DOHH2 (cell line): ENCODE measurements at regions not wholly inside any gene's neighbourhood (a gene's known extent, or its start where the extent isn't known, plus 50 kb on each side); places are given as distances from the start of the nearest gene placed in this dataset.

Source experiments
- EZH2phosphoT487 ChIP-seq: fragments of 200-600 bp; sonication (generic); IDR thresholded peaks from 2 replicates; pipeline ENCODE4 v1.6.1; 2017; ENCODE audit warnings: borderline replicate concordance, mild to moderate bottlenecking, antibody characterized with exemption, low read length, moderate library complexity, mixed read lengths
- TF ChIP-seq, protein P1 (sequence below): fragments of 200-600 bp; sonication (generic); IDR thresholded peaks from one replicate; pipeline ENCODE4 v1.5.1; 2014; ENCODE audit warnings: antibody characterized with exemption, mild to moderate bottlenecking, low read depth, low read length; ENCODE audit not compliant: poor library complexity, severe bottlenecking

DNA sequence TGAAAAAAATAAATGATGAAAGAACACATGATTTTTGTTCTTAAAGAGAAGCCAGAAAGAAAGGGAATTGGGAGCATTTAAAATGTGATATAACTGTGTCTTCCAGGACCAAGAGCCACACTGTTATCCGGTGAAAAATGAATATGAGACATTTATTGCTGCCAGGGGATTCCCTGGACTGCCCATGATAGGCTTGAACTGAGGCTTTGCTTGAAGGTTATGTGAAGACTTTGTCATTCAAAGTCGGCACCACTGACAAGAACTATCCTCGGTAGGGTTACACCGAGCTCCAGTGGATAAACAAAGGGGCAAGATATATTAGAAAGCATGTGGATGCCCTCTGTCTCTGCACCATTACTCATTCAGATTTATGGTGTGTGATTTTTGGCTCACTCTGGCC is 125.4 kb upstream of the MINDY3 start:
- TF ChIP-seq, protein P1, sequence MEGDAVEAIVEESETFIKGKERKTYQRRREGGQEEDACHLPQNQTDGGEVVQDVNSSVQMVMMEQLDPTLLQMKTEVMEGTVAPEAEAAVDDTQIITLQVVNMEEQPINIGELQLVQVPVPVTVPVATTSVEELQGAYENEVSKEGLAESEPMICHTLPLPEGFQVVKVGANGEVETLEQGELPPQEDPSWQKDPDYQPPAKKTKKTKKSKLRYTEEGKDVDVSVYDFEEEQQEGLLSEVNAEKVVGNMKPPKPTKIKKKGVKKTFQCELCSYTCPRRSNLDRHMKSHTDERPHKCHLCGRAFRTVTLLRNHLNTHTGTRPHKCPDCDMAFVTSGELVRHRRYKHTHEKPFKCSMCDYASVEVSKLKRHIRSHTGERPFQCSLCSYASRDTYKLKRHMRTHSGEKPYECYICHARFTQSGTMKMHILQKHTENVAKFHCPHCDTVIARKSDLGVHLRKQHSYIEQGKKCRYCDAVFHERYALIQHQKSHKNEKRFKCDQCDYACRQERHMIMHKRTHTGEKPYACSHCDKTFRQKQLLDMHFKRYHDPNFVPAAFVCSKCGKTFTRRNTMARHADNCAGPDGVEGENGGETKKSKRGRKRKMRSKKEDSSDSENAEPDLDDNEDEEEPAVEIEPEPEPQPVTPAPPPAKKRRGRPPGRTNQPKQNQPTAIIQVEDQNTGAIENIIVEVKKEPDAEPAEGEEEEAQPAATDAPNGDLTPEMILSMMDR: no peak
- no peak for TF ChIP-seq EZH2phosphoT487
